Esophagus squamous epithelium (tissue), 4 donors: ENCODE measurements at regions not wholly inside any gene's neighbourhood (a gene's known extent, or its start where the extent isn't known, plus 50 kb on each side); places are given as distances from the start of the nearest gene placed in this dataset.

Source experiments
- CTCF ChIP-seq, 6 experiments: fragments of 450-650 bp in 4 of 6; fragments of 200-600 bp in 2 of 6; sonication (generic) in 2 of 6; IDR thresholded peaks; one replicate each; pipeline ENCODE4 v1.5.1; 2016 to 2019; ENCODE audit warnings: antibody characterized with exemption in 6 of 6, mild to moderate bottlenecking in 4 of 6, moderate library complexity in 4 of 6
- POLR2A ChIP-seq, 4 donors: fragments of 450-650 bp; IDR thresholded peaks; one replicate each; pipeline ENCODE4 v1.6.1; 2017; ENCODE audit warnings: antibody characterized with exemption in 4 of 4, mild to moderate bottlenecking in 4 of 4, moderate library complexity in 3 of 4

- TF ChIP-seq POLR2A (IDR thresholded peaks at IDR 0.05) (no peak), CTCF (IDR thresholded peaks at IDR 0.05) (no peak)
Measured at GRCh38 chr3:5360453-5360852, 172.9 kb downstream of the EDEM1 start.
